ENCODE measurements at regions not wholly inside any gene's neighbourhood (a gene's known extent, or its start where the extent isn't known, plus 50 kb on each side); places are given as distances from the start of the nearest gene placed in this dataset.

DNA sequence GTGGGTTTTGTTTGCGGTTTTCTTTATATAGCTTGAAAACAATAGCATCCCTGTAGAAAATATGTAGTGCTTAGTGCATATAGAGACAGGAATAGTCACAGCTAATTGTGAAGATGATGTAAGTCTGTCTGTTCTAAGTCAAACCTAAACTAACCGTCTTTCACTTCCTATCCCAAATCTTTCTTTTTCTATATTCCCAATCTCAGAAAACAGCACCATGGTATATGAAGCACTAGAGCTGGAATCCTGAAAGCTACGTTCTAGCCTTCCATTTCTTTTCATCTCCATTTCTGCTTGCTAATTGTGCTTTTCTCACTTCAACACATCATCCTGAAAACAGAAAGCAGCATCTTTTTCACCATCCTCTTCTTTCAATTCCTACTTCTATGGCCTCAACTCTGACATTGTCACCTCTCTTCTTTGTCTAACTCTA, 1235.5 kb downstream of the ROBO2 start:
- Mint-ChIP-seq H3K27me3 (ENCODE audit: unreplicated experiment) (no peaks in the 10 kb centered on the region), H3K36me3 (ENCODE audit: unreplicated experiment) (no peaks in the 10 kb centered on the region), H3K27ac (ENCODE audit: unreplicated experiment) (no peak overlapping the region), H3K4me3 (ENCODE audit: unreplicated experiment) (no peak overlapping the region), H3K4me1 (ENCODE audit: low read depth, unreplicated experiment) (no peaks in the 10 kb centered on the region), H3K9me3 (ENCODE audit: unreplicated experiment) (no peaks in the 10 kb centered on the region)
- no peak for DNase-seq
- TF ChIP-seq, protein P1, sequence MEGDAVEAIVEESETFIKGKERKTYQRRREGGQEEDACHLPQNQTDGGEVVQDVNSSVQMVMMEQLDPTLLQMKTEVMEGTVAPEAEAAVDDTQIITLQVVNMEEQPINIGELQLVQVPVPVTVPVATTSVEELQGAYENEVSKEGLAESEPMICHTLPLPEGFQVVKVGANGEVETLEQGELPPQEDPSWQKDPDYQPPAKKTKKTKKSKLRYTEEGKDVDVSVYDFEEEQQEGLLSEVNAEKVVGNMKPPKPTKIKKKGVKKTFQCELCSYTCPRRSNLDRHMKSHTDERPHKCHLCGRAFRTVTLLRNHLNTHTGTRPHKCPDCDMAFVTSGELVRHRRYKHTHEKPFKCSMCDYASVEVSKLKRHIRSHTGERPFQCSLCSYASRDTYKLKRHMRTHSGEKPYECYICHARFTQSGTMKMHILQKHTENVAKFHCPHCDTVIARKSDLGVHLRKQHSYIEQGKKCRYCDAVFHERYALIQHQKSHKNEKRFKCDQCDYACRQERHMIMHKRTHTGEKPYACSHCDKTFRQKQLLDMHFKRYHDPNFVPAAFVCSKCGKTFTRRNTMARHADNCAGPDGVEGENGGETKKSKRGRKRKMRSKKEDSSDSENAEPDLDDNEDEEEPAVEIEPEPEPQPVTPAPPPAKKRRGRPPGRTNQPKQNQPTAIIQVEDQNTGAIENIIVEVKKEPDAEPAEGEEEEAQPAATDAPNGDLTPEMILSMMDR (IDR thresholded peaks at IDR 0.05; ENCODE audit: partially characterized antibody, unreplicated experiment) = no peak

DNA sequence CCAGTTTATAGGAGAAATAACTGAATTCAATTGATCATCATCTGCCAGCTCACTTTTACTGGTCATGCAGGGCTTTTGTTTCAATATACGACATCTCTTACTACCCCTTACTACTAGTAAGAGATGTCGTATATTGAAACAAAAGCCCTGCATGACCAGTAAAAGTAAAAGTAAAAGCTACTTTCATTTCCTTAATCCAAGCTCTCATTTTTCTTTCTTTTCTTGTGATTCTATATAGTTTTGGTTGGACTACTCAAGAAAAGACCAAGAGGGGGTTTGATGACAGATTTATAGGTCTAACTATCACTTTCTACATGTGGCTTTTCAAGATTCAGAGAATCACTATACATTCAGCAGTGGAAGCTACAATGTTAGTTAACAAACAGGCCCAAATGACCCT, 1237.3 kb downstream of the ROBO2 start:
- Mint-ChIP-seq H3K27me3 (ENCODE audit: unreplicated experiment) (no peaks in the 10 kb centered on the region), H3K4me3 (ENCODE audit: unreplicated experiment) (no peak overlapping the region), H3K36me3 (ENCODE audit: unreplicated experiment) (no peaks in the 10 kb centered on the region), H3K27ac (ENCODE audit: unreplicated experiment) (no peak overlapping the region), H3K9me3 (ENCODE audit: unreplicated experiment) (peaks cover 3% of the 10 kb centered on the region), H3K4me1 (ENCODE audit: low read depth, unreplicated experiment) (peaks cover 11% of the 10 kb centered on the region)
- TF ChIP-seq, protein P1 (IDR thresholded peaks at IDR 0.05; ENCODE audit: partially characterized antibody, unreplicated experiment) = no peak
- DNase-seq = no peak

DNA sequence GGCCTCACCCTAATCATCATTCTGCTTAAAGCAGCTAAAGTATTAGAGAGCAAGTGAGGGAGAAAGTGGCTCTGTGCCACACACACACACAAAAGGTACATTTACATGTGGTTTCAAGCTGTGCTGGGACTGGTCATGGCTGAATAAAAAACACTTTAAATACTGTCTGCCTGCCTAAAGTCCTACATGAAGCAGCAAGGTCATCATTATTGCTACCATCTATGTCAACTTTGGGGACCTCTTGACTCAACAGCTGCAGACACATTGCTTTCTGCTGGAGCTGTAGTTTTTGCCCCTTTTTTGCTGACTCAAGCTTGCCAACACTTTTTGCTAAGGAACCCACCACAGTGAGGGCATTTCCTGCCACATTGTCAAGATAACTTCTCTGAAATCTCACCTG, 1237.9 kb downstream of the ROBO2 start:
- no peak overlapping the region for H3K27ac Mint-ChIP-seq (ENCODE audit: unreplicated experiment)
- no peak for DNase-seq
- TF ChIP-seq, protein P1 (IDR thresholded peaks at IDR 0.05; ENCODE audit: partially characterized antibody, unreplicated experiment) = no peak
- H3K4me1 Mint-ChIP-seq (ENCODE audit: low read depth, unreplicated experiment) = peaks cover 13% of the 10 kb centered on the region
- peaks cover 4% of the 10 kb centered on the region for H3K36me3 Mint-ChIP-seq (ENCODE audit: unreplicated experiment)
- peaks cover 3% of the 10 kb centered on the region for H3K9me3 Mint-ChIP-seq (ENCODE audit: unreplicated experiment)
- H3K27me3 Mint-ChIP-seq (ENCODE audit: unreplicated experiment) = no peaks in the 10 kb centered on the region
- H3K4me3 Mint-ChIP-seq (ENCODE audit: unreplicated experiment) = no peak overlapping the region

DNA sequence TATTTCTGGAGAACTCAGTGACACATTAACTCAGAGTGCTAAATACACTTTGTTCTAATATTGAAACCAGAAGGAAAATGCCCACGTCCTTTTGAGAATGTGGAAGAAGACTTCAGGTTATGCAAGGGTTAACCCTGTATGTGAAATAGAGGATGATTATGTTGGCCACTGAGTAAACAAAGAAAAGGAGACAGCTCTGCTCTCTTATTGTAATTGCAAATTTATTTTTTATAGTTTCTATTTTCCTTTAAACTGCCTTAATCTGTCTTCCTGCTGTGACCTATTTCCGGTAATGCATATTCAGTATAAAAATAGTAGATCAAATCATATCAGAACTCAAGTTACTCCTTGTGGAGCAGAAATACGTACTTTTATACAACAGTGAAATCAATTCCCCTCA, 1239.2 kb downstream of the ROBO2 start:
- H3K4me1 Mint-ChIP-seq (ENCODE audit: low read depth, unreplicated experiment) = peaks cover 14% of the 10 kb centered on the region
- H3K9me3 Mint-ChIP-seq (ENCODE audit: unreplicated experiment) = peaks cover 3% of the 10 kb centered on the region
- H3K36me3 Mint-ChIP-seq (ENCODE audit: unreplicated experiment) = peaks cover 4% of the 10 kb centered on the region
- H3K27ac Mint-ChIP-seq (ENCODE audit: unreplicated experiment) = no peak overlapping the region
- TF ChIP-seq, protein P1 (IDR thresholded peaks at IDR 0.05; ENCODE audit: partially characterized antibody, unreplicated experiment) = no peak
- DNase-seq = no peak
- no peak overlapping the region for H3K4me3 Mint-ChIP-seq (ENCODE audit: unreplicated experiment)
- H3K27me3 Mint-ChIP-seq (ENCODE audit: unreplicated experiment) = no peaks in the 10 kb centered on the region

DNA sequence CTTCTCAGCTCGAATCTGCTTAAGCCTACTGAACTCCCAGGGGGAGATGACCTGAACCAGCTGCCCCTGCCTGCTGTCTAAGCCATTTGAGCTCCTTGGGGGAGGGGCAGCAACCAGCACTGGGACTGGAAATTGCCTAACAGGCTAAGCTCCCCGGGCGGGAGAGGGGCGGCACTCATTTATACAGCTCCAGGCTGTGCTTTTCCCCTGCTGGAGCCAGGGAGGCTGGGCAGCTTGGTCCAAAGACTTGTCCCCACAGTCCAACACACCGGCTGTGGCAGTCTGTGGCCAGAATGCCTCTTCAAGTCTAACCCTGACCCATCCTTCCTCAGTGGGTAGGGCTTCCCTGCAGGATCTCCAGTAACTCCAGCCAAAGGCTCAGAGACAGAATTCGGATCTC, 1241.5 kb downstream of the ROBO2 start:
- H3K4me1 Mint-ChIP-seq (ENCODE audit: low read depth, unreplicated experiment) = peaks cover 14% of the 10 kb centered on the region
- TF ChIP-seq, protein P1 (IDR thresholded peaks at IDR 0.05; ENCODE audit: partially characterized antibody, unreplicated experiment) = no peak
- H3K36me3 Mint-ChIP-seq (ENCODE audit: unreplicated experiment) = peaks cover 4% of the 10 kb centered on the region
- H3K27me3 Mint-ChIP-seq (ENCODE audit: unreplicated experiment) = no peaks in the 10 kb centered on the region
- H3K9me3 Mint-ChIP-seq (ENCODE audit: unreplicated experiment) = peaks cover 3% of the 10 kb centered on the region
- H3K27ac Mint-ChIP-seq (ENCODE audit: unreplicated experiment) = peak overlapping the region; percentile 85
- no peak overlapping the region for H3K4me3 Mint-ChIP-seq (ENCODE audit: unreplicated experiment)
- DNase-seq = peak; percentile 70
